Omental fat pad (tissue), 3 donors: ENCODE measurements at regions not wholly inside any gene's neighbourhood (a gene's known extent, or its start where the extent isn't known, plus 50 kb on each side); places are given as distances from the start of the nearest gene placed in this dataset.
"Not testable (repeated sequence)": the region's sequence is repeated elsewhere in the genome, so short reads cannot be mapped to it uniquely, and the experiment has no call there.

Experiments
- ATAC-seq: fragments of 150-250 bp; one replicate; pipeline ENCODE4 v1.9.1; 2016; ENCODE audit warnings: mild to moderate bottlenecking, moderate library complexity; ENCODE audit not compliant: low FRiP score
- DNase-seq: peaks from one replicate; pipeline ENCODE4 v3.0.0-alpha.2; 2019; ENCODE audit warnings: low spot score
- CTCF ChIP-seq, 3 donors: fragments of 450-650 bp; IDR thresholded peaks; one replicate each; pipeline ENCODE4 v1.5.1; 2016 to 2017; ENCODE audit warnings: antibody characterized with exemption in 3 of 3, mild to moderate bottlenecking in 3 of 3, moderate library complexity in 2 of 3

- ATAC-seq = no peak
- TF ChIP-seq CTCF (IDR thresholded peaks at IDR 0.05) = no peak
These were observed 95.0 kb upstream of the SIRPA start for GRCh38 chr20:1800180-1800579.

GRCh38 chr20:1799746-1800145 lies 95.5 kb upstream of the SIRPA start:
- DNase-seq, ATAC-seq: not testable (repeated sequence)

More at GRCh38 chr20:1800180-1800579, 95.0 kb upstream of the SIRPA start:
- no peak for DNase-seq

GRCh38 chr20:1798982-1799381 lies 96.2 kb upstream of the SIRPA start:
- no peak for TF ChIP-seq CTCF (IDR thresholded peaks at IDR 0.05)
- ATAC-seq (no peak), DNase-seq (no peak)

- TF ChIP-seq CTCF (IDR thresholded peaks at IDR 0.05) = no peak
- ATAC-seq (no peak), DNase-seq (no peak)
These were observed 101.4 kb upstream of the SIRPA start for GRCh38 chr20:1793821-1794220.

GRCh38 chr20:1792274-1792673 lies 102.9 kb upstream of the SIRPA start:
- DNase-seq (no peak), ATAC-seq (no peak)
- TF ChIP-seq CTCF (IDR thresholded peaks at IDR 0.05) = no peak

- no peak for TF ChIP-seq CTCF (IDR thresholded peaks at IDR 0.05)
- ATAC-seq (no peak), DNase-seq (no peak)
These were observed 104.8 kb upstream of the SIRPA start for GRCh38 chr20:1790386-1790785.

- ATAC-seq (no peak), DNase-seq (no peak)
- no peak for TF ChIP-seq CTCF (IDR thresholded peaks at IDR 0.05)
These were observed 107.2 kb upstream of the SIRPA start for GRCh38 chr20:1788044-1788443.

- no peak for TF ChIP-seq CTCF (IDR thresholded peaks at IDR 0.05)
- ATAC-seq (no peak), DNase-seq (no peak)
These were observed 108.7 kb upstream of the SIRPA start for GRCh38 chr20:1786486-1786885.
